ENCODE measurements at regions not wholly inside any gene's neighbourhood (a gene's known extent, or its start where the extent isn't known, plus 50 kb on each side); places are given as distances from the start of the nearest gene placed in this dataset.

- DNase-seq (ENCODE audit: low read depth in 2 of 2), result no peak
Measured at GRCh38 chr6:44012078-44012493, 115.2 kb downstream of the MRPL14 start.

- no peak for DNase-seq (ENCODE audit: low read depth in 2 of 2)
Measured at GRCh38 chr6:44011350-44011920, 115.8 kb downstream of the MRPL14 start.

- DNase-seq (ENCODE audit: low read depth in 2 of 2), result no peak
Measured at GRCh38 chr6:44010411-44011349, 116.6 kb downstream of the MRPL14 start.

GRCh38 chr6:44009425-44010321 lies 117.6 kb downstream of the MRPL14 start:
- DNase-seq (ENCODE audit: low read depth in 2 of 2), result no peak

GRCh38 chr6:44008821-44009370 lies 118.4 kb downstream of the MRPL14 start:
- no peak for DNase-seq (ENCODE audit: low read depth in 2 of 2)

- no peak for DNase-seq (ENCODE audit: low read depth in 2 of 2)
Measured at GRCh38 chr6:44007818-44008621, 119.2 kb downstream of the MRPL14 start.

- no peak for DNase-seq (ENCODE audit: low read depth in 2 of 2)
Measured at GRCh38 chr6:44006872-44007303, 120.4 kb downstream of the MRPL14 start.

GRCh38 chr6:44006123-44006871 lies 121.0 kb downstream of the MRPL14 start:
- DNase-seq (ENCODE audit: low read depth in 2 of 2), result no peak

- no peak for DNase-seq (ENCODE audit: low read depth in 2 of 2)
Measured at GRCh38 chr6:44005507-44005903, 121.7 kb downstream of the MRPL14 start.

- no peak for DNase-seq (ENCODE audit: low read depth in 2 of 2)
Measured at GRCh38 chr6:44004625-44005506, 122.4 kb downstream of the MRPL14 start.

- DNase-seq (ENCODE audit: low read depth in 2 of 2), result no peak
Measured at GRCh38 chr6:44004136-44004535, 123.1 kb downstream of the MRPL14 start.

GRCh38 chr6:44003345-44004061 lies 123.7 kb downstream of the MRPL14 start:
- DNase-seq (ENCODE audit: low read depth in 2 of 2), result no peak

GRCh38 chr6:44002593-44003344 lies 124.5 kb downstream of the MRPL14 start:
- DNase-seq (ENCODE audit: low read depth in 2 of 2), result peak in 1 of 2 donors; percentile 32

- no peak for DNase-seq (ENCODE audit: low read depth in 2 of 2)
Measured at GRCh38 chr6:44002067-44002592, 125.1 kb downstream of the MRPL14 start.

GRCh38 chr6:44001318-44002066 lies 125.8 kb downstream of the MRPL14 start:
- no peak for DNase-seq (ENCODE audit: low read depth in 2 of 2)

- DNase-seq (ENCODE audit: low read depth in 2 of 2), result no peak
Measured at GRCh38 chr6:44000164-44000842, 126.9 kb downstream of the MRPL14 start.
